MCF 10A (cell line): ENCODE measurements at regions not wholly inside any gene's neighbourhood (a gene's known extent, or its start where the extent isn't known, plus 50 kb on each side); places are given as distances from the start of the nearest gene placed in this dataset.

Experiments
- BruUV-seq: library from RNA; stranded (reverse); fragments of 400-500 nt; replicated peaks from 2 replicates; lab custom pipeline; 2021; lab: Mats Ljungman, UMichigan
- CTCF ChIA-PET: fragments of 300-600 bp; sonication (Branson Sonifier 250); formaldehyde crosslinking; extraction: SDS; loops from one replicate; lab custom pipeline; 2021; ENCODE audit warnings: antibody characterized with exemption, inconsistent platforms; lab: Yijun Ruan, JAX
- POLR2A ChIA-PET: fragments of 300-600, 350-650 bp; sonication (Branson Sonifier 250); formaldehyde crosslinking; extraction: SDS; loops from one replicate; lab custom pipeline; 2020; ENCODE audit warnings: antibody characterized with exemption, inconsistent platforms; lab: Yijun Ruan, JAX
- DNase-seq: peaks from one replicate; pipeline ENCODE4 v3.0.0-alpha.2; 2018; ENCODE audit not compliant: unreplicated experiment
- H3K27ac Mint-ChIP-seq: one replicate; pipeline ENCODE4 v1.8.0; 2022; ENCODE audit warnings: mild to moderate bottlenecking, low read depth, mixed read lengths; ENCODE audit not compliant: unreplicated experiment
- H3K27me3 Mint-ChIP-seq: one replicate; pipeline ENCODE4 v1.8.0; 2022; ENCODE audit warnings: mixed read lengths; ENCODE audit not compliant: insufficient read depth, unreplicated experiment
- H3K36me3 Mint-ChIP-seq: one replicate; pipeline ENCODE4 v1.8.0; 2022; ENCODE audit warnings: mild to moderate bottlenecking, moderate library complexity, mixed read lengths; ENCODE audit not compliant: insufficient read depth, unreplicated experiment
- H3K4me1 Mint-ChIP-seq: one replicate; pipeline ENCODE4 v1.8.0; 2022; ENCODE audit warnings: mixed read lengths; ENCODE audit not compliant: insufficient read depth, unreplicated experiment
- H3K4me3 Mint-ChIP-seq: one replicate; pipeline ENCODE4 v1.8.0; 2022; ENCODE audit warnings: mild to moderate bottlenecking, moderate library complexity, mixed read lengths; ENCODE audit not compliant: unreplicated experiment
- H3K9me3 Mint-ChIP-seq: one replicate; pipeline ENCODE4 v1.8.0; 2022; ENCODE audit warnings: mixed read lengths; ENCODE audit not compliant: unreplicated experiment
- intact Hi-C: fragments of 100-400 bp; cut with micrococcal nuclease; formaldehyde crosslinking; loops from 2 replicates; pipeline ENCODE4 v1.14.1; 2022
- TF ChIP-seq, protein P1 (sequence below): fragments of 200-600 bp; IDR thresholded peaks from one replicate; pipeline ENCODE4 v1.8.0; 2022; ENCODE audit warnings: antibody characterized with exemption, mild to moderate bottlenecking; ENCODE audit not compliant: unreplicated experiment

DNA sequence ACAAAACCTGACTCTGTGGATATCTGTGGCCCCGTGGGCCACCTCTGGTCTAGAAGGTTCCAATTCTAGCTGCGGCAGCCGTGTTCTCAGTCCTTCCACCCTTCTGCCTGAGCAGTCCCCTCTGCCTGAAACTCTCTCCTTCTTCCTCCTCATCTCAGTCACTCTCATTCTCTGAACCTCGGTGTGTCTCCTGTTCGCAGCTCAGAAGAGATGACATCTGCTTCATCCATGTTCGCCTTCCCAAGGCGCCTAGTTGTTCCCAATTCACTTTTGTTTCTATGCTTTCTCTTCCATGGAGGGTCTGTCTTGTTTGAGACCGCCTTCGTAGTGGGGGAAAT lies 95.5 kb downstream of the CEBPB start:
- POLR2A ChIA-PET, result no interaction called here
- Mint-ChIP-seq H3K4me1 (peaks cover 22% of the 10 kb centered on the region), H3K27ac (no peak overlapping the region), H3K36me3 (no peaks in the 10 kb centered on the region), H3K27me3 (no peaks in the 10 kb centered on the region), H3K9me3 (no peaks in the 10 kb centered on the region), H3K4me3 (no peak overlapping the region)
- CTCF ChIA-PET, result interaction anchor here (0.9 kb wide), 1 partner anchor 26 kb away, joined by 3 read pairs; no protein-coding TSS in a partner anchor
- TF ChIP-seq, protein P1, sequence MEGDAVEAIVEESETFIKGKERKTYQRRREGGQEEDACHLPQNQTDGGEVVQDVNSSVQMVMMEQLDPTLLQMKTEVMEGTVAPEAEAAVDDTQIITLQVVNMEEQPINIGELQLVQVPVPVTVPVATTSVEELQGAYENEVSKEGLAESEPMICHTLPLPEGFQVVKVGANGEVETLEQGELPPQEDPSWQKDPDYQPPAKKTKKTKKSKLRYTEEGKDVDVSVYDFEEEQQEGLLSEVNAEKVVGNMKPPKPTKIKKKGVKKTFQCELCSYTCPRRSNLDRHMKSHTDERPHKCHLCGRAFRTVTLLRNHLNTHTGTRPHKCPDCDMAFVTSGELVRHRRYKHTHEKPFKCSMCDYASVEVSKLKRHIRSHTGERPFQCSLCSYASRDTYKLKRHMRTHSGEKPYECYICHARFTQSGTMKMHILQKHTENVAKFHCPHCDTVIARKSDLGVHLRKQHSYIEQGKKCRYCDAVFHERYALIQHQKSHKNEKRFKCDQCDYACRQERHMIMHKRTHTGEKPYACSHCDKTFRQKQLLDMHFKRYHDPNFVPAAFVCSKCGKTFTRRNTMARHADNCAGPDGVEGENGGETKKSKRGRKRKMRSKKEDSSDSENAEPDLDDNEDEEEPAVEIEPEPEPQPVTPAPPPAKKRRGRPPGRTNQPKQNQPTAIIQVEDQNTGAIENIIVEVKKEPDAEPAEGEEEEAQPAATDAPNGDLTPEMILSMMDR, result no peak
- no TSS peak for BruUV-seq
- no peak for DNase-seq
- intact Hi-C loops, result no loop called here

DNA sequence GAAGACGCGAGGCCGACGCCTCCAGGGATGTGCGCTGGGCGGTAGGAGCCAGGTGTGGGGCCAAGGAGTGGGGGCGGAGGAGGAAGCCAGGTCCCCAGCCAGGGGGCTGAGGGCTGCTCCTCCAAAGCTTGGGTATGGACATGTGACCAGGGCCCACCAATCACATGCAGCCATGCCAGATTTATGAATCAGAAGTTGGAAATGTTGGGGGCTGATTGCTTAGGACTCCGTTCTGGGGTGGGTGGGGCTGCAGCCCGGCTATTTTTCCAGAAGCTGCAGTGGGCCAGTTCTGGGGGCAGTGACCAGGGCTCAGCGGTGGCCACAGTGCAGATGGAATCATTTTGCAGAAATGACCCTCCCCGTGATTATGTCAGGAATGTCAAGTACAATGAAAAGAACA lies 96.0 kb downstream of the CEBPB start:
- ChIA-PET CTCF (no interaction called here), POLR2A (no interaction called here)
- Mint-ChIP-seq H3K27ac (no peak overlapping the region), H3K4me1 (peaks cover 22% of the 10 kb centered on the region), H3K27me3 (no peaks in the 10 kb centered on the region), H3K36me3 (no peaks in the 10 kb centered on the region), H3K9me3 (no peaks in the 10 kb centered on the region), H3K4me3 (no peak overlapping the region)
- TF ChIP-seq, protein P1, result no peak
- peak; percentile 53 for DNase-seq
- BruUV-seq, result no TSS peak
- intact Hi-C loops, result no loop called here

GRCh38 chr20:50287512-50287911 lies 96.9 kb downstream of the CEBPB start:
- intact Hi-C loops, result no loop called here
- Mint-ChIP-seq H3K4me1 (peaks cover 22% of the 10 kb centered on the region), H3K36me3 (no peaks in the 10 kb centered on the region), H3K27ac (no peak overlapping the region), H3K27me3 (no peaks in the 10 kb centered on the region), H3K9me3 (no peaks in the 10 kb centered on the region), H3K4me3 (no peak overlapping the region)
- no TSS peak for BruUV-seq
- TF ChIP-seq, protein P1, result no peak
- DNase-seq, result no peak
- POLR2A ChIA-PET, result no interaction called here
- CTCF ChIA-PET, result interaction anchor here (0.6 to 0.7 kb wide), 3 partner anchors 17 to 562 kb away, joined by 3 read pairs; no protein-coding TSS in a partner anchor

GRCh38 chr20:50288128-50288623 lies 97.5 kb downstream of the CEBPB start:
- DNase-seq, result no peak
- Mint-ChIP-seq H3K9me3 (no peaks in the 10 kb centered on the region), H3K27ac (no peak overlapping the region), H3K36me3 (no peaks in the 10 kb centered on the region), H3K27me3 (no peaks in the 10 kb centered on the region), H3K4me3 (no peak overlapping the region), H3K4me1 (peaks cover 16% of the 10 kb centered on the region)
- ChIA-PET POLR2A (no interaction called here), CTCF (interaction anchor here (0.7 kb wide), 1 partner anchor 563 kb away, joined by 3 read pairs; no protein-coding TSS in a partner anchor)
- BruUV-seq, result no TSS peak
- TF ChIP-seq, protein P1, result no peak
- intact Hi-C loops, result no loop called here
